OCI-LY7 (cell line): ENCODE measurements at regions not wholly inside any gene's neighbourhood (a gene's known extent, or its start where the extent isn't known, plus 50 kb on each side); places are given as distances from the start of the nearest gene placed in this dataset.

Experiments
- EZH2phosphoT487 ChIP-seq: fragments of 200-600 bp; sonication (generic); IDR thresholded peaks from 2 replicates; pipeline ENCODE4 v1.6.1; 2018; ENCODE audit warnings: low read depth, borderline replicate concordance, mild to moderate bottlenecking, mixed run types, antibody characterized with exemption, low read length, moderate library complexity, mixed read lengths
- TF ChIP-seq, protein P1 (sequence below): fragments of 200-600 bp; sonication (generic); conservative IDR thresholded peaks from 2 replicates; pipeline ENCODE4 v1.5.1; 2014; ENCODE audit warnings: mild to moderate bottlenecking, antibody characterized with exemption, low read length, moderate library complexity, mixed read lengths

DNA sequence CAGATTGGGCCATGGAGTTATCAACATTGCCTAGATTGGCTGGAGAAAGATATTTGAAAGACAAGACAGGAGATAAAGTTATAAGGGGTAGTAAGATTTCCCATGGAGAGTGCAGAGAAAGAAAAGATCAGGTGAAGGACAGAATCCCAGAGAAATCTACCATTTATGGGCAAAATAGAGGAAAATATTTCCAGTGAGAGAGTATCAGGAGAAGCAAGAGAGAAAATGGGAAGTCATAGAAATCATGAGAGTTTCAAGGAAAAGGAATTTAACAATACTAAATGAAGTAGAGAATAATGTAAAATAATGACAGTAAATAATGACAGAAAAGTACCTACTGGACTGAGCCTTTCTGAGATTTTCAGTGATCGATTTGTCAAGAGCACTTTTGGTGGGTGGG lies 447.6 kb upstream of the CHST9 start:
- TF ChIP-seq, protein P1, sequence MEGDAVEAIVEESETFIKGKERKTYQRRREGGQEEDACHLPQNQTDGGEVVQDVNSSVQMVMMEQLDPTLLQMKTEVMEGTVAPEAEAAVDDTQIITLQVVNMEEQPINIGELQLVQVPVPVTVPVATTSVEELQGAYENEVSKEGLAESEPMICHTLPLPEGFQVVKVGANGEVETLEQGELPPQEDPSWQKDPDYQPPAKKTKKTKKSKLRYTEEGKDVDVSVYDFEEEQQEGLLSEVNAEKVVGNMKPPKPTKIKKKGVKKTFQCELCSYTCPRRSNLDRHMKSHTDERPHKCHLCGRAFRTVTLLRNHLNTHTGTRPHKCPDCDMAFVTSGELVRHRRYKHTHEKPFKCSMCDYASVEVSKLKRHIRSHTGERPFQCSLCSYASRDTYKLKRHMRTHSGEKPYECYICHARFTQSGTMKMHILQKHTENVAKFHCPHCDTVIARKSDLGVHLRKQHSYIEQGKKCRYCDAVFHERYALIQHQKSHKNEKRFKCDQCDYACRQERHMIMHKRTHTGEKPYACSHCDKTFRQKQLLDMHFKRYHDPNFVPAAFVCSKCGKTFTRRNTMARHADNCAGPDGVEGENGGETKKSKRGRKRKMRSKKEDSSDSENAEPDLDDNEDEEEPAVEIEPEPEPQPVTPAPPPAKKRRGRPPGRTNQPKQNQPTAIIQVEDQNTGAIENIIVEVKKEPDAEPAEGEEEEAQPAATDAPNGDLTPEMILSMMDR = no peak
- no peak for TF ChIP-seq EZH2phosphoT487
